ENCODE measurements at regions not wholly inside any gene's neighbourhood (a gene's known extent, or its start where the extent isn't known, plus 50 kb on each side); places are given as distances from the start of the nearest gene placed in this dataset.

DNA sequence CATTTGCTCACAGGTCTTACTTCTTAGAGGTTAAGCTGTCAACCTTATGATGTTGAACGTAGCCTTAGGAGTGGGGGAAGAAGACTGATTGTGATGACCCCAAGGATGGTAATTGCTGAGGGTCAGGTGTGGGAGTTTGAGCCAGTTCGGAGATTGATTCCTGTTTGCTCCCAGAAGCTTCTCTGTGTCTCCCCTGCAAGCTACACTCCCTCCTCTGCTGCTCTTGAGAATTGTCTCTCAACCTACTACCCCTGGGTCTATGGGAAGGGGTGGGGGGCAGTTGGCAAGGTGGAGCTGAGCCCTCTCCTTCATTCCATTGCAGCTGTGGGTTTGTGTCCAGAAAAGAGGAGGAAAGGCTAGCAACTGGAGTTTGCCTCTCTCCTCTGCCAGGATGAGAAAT is 113.8 kb downstream of the PLEKHG1 start (continued):
- TF ChIP-seq, protein P1, sequence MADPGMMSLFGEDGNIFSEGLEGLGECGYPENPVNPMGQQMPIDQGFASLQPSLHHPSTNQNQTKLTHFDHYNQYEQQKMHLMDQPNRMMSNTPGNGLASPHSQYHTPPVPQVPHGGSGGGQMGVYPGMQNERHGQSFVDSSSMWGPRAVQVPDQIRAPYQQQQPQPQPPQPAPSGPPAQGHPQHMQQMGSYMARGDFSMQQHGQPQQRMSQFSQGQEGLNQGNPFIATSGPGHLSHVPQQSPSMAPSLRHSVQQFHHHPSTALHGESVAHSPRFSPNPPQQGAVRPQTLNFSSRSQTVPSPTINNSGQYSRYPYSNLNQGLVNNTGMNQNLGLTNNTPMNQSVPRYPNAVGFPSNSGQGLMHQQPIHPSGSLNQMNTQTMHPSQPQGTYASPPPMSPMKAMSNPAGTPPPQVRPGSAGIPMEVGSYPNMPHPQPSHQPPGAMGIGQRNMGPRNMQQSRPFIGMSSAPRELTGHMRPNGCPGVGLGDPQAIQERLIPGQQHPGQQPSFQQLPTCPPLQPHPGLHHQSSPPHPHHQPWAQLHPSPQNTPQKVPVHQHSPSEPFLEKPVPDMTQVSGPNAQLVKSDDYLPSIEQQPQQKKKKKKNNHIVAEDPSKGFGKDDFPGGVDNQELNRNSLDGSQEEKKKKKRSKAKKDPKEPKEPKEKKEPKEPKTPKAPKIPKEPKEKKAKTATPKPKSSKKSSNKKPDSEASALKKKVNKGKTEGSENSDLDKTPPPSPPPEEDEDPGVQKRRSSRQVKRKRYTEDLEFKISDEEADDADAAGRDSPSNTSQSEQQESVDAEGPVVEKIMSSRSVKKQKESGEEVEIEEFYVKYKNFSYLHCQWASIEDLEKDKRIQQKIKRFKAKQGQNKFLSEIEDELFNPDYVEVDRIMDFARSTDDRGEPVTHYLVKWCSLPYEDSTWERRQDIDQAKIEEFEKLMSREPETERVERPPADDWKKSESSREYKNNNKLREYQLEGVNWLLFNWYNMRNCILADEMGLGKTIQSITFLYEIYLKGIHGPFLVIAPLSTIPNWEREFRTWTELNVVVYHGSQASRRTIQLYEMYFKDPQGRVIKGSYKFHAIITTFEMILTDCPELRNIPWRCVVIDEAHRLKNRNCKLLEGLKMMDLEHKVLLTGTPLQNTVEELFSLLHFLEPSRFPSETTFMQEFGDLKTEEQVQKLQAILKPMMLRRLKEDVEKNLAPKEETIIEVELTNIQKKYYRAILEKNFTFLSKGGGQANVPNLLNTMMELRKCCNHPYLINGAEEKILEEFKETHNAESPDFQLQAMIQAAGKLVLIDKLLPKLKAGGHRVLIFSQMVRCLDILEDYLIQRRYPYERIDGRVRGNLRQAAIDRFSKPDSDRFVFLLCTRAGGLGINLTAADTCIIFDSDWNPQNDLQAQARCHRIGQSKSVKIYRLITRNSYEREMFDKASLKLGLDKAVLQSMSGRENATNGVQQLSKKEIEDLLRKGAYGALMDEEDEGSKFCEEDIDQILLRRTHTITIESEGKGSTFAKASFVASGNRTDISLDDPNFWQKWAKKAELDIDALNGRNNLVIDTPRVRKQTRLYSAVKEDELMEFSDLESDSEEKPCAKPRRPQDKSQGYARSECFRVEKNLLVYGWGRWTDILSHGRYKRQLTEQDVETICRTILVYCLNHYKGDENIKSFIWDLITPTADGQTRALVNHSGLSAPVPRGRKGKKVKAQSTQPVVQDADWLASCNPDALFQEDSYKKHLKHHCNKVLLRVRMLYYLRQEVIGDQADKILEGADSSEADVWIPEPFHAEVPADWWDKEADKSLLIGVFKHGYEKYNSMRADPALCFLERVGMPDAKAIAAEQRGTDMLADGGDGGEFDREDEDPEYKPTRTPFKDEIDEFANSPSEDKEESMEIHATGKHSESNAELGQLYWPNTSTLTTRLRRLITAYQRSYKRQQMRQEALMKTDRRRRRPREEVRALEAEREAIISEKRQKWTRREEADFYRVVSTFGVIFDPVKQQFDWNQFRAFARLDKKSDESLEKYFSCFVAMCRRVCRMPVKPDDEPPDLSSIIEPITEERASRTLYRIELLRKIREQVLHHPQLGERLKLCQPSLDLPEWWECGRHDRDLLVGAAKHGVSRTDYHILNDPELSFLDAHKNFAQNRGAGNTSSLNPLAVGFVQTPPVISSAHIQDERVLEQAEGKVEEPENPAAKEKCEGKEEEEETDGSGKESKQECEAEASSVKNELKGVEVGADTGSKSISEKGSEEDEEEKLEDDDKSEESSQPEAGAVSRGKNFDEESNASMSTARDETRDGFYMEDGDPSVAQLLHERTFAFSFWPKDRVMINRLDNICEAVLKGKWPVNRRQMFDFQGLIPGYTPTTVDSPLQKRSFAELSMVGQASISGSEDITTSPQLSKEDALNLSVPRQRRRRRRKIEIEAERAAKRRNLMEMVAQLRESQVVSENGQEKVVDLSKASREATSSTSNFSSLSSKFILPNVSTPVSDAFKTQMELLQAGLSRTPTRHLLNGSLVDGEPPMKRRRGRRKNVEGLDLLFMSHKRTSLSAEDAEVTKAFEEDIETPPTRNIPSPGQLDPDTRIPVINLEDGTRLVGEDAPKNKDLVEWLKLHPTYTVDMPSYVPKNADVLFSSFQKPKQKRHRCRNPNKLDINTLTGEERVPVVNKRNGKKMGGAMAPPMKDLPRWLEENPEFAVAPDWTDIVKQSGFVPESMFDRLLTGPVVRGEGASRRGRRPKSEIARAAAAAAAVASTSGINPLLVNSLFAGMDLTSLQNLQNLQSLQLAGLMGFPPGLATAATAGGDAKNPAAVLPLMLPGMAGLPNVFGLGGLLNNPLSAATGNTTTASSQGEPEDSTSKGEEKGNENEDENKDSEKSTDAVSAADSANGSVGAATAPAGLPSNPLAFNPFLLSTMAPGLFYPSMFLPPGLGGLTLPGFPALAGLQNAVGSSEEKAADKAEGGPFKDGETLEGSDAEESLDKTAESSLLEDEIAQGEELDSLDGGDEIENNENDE (IDR thresholded peaks at IDR 0.05; ENCODE audit: insufficient replicate concordance, low read length) = no peak
- TF ChIP-seq JUND (IDR thresholded peaks at IDR 0.05; ENCODE audit: low read length) = no peak

All from H1 (cell line).